Right renal pelvis (tissue), 4 donors: ENCODE measurements at regions not wholly inside any gene's neighbourhood (a gene's known extent, or its start where the extent isn't known, plus 50 kb on each side); places are given as distances from the start of the nearest gene placed in this dataset.
"Not testable (repeated sequence)": the region's sequence is repeated elsewhere in the genome, so short reads cannot be mapped to it uniquely, and the experiment has no call there.

Experiments used
- DNase-seq, 4 donors: peaks; one replicate each; pipeline ENCODE4 v3.0.0-alpha.2; 2013; ENCODE audit warnings: low read depth in 4 of 4, low spot score in 3 of 4, missing footprints in 1 of 4

DNA sequence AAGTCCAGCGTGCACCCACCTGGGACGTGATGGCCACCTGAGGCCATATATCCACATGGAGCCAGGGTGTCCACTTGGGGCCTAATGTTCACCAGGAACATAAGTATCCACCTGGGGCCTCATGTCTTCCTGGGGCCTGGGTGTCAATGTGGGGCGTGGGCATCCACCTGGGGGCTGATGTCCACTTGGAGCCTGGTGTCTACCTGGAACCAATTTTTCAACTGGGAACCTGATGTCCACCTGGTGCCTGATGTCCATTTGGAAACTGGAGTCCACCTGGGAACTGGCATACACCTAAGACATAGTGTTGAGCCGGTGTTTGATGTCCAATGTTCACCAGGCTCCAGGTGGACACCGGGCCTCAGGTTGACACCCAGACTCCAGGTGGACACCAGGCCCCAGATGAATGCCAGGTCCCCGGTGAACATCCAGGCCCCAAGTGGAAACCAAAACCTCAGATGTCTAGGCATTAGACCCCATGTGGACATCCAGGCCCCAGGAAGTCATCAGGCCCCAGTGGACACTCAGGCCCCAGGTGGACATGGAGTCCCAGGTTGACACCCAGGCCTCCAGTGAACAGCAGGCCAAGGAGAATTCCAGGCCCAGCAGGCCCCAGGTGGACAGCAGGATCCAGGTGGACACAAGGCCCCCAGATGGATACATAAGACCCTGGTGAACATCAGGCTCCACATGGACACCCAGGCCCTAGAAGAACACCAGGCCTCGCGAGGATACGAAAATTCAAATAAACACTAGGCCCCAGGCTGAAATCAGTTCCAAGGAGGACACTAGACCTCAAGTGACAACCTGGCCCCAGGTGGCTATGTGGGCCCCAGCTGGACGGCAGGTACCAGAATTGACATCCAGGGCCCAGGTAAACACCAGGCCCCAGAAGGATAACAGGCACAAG lies 56.0 kb upstream of the SEPTIN5 start:
- DNase-seq: no peak

DNA sequence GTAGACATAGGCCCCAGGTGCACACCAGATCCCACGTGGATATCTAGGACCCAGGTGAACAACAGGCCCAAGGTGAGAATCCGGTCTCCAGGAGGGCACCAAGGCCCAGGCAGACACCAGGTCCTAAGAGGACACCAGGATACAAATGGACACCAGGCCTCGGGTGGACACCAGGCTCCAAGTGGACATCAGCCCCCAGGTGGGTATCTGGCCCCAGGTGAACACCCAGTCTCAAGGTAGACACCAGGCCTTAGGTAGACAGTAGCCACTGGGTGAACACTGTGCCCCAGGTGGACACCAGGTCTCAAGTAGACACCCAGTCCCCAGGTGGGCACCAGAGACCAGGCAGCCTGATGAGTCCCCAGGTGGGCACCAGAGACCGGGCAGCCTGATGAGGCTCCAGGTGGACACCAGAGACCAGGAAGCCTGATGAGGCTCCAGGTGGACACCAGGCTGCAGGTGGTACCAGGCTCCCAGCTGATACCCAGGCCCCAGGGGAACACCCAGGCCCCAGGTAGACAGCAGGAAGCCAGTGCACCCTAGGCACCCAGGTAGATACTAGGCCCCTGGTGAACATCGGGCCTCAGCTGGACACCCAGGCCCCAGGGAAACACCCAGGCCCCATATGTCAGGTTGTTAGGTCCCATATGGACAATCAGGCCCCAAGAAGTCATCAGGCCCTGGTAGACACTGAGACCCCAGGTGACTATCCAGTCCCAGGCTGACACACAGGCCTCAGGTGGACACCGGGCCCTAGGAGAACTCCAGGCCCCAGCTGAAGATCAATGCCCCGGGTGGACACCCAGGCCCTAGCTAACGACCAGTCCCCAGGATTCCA lies 55.1 kb upstream of the SEPTIN5 start:
- no peak for DNase-seq

DNA sequence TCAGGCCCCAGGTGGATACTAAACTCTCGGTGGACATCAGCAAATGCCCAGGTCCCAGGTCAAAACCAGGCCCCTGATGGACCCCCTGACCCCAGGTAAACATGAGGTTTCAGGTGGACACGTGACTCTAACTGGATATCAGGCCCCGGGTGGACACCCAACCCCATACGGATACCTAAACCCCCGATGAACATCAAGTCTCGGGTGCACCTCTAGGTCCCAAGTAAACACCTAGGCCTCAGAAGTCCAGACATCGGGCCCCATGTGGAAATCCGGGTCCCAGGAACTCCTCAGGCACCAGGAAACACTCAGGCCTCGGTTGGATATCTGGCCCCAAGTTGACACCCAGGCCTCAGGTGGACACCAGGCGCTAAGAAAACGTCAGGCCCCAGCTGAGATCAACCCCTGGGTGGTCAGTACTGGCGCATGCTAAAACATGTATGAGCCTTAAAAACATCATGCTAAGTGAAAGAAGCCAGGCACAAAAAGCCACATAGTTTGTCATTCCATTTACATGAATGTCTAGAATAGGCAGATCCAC lies 54.4 kb upstream of the SEPTIN5 start:
- DNase-seq: no peak

DNA sequence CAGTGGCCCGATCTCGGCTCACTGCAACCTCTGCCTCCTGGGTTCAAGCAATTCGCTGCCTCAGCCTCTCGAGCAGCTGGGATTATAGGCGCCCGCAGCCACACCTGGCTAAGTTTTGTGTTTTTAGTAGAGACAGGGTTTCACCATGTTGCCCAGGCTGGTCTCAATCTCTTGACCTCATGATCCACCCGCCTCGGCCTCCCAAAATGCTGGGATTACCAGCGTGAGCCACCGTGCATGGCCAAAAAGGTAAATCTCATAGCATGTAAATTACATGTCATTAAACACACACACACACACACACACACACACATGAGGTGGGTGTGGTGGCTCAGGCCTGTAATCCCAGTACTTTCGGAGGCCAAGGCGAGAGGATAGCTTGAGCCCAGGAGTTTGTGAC lies 53.7 kb upstream of the SEPTIN5 start:
- DNase-seq: not testable (repeated sequence)

DNA sequence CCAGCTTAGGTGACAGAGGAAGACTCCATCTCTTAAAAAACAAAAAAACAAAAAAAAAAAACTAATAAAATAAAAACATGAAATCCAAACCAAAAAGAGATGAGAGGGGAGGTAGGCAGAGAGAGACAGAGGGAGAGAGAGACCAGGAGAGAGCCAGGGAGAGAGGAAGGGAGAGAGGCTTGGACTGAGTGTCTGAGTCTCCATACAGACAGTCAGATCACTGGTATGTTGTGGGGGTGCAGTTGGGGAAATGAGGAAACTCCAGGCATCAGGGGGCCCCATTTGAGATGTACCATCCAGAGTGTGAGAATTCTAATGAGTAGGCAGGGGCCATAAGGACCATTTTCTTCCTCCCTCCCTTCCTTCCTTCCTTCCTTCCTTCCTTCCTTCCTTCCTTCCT lies 53.1 kb upstream of the SEPTIN5 start:
- DNase-seq: no peak

DNA sequence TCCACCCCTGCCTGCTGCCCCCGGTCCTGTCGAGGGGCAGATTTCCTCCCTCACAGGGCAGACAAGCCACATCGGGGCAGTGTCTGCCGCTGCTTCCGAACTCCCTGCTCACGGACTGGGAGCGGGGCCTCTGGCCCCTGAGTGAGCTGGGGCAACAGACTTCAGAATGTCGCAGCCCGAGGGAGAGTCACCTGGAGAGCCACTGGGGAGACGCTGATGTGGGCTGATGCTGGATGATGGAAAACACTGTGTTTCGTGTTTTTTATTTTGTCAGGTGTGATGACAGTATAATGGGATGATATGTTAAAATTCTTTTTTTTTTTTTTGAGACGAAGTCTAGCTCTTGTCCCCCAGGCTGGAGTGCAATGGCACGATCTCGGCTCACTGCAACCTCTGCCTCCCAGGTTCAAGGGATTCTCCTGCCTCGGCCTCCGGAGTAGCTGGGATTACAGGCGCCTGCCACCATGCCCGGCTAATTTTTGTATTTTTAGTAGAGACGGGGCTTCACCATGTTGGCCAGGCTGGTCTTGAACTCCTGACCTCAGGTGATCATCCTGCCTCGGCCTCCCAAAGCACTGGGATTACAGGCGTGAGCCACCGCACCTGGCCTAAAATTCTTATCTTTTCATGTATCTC lies 52.1 kb upstream of the SEPTIN5 start:
- DNase-seq: not testable (repeated sequence)

DNA sequence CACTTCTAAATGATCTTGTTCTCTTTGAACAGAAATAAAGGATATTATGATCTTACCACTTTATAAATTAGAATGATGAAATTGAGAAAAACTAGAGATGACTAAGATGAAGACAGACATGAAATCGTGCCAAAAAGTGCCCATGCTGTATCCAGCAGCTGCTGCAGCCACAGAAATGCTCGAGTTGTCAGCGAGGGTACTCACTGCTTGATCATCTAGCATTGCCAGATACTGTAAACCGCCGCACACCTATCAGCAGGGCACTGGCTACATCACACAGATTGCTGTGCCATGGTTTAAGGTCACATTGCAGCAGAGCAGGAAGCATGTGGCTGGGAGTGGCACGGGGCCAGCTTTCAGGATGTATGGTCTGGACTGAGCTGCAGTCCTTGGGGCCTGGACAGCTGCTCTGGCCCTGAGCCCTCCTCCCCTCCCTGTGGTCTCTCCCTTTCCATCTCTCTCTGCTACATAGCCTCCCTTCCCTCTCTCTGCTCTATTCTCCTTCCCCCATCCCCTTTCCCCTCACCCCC lies 51.0 kb upstream of the SEPTIN5 start:
- no peak for DNase-seq

DNA sequence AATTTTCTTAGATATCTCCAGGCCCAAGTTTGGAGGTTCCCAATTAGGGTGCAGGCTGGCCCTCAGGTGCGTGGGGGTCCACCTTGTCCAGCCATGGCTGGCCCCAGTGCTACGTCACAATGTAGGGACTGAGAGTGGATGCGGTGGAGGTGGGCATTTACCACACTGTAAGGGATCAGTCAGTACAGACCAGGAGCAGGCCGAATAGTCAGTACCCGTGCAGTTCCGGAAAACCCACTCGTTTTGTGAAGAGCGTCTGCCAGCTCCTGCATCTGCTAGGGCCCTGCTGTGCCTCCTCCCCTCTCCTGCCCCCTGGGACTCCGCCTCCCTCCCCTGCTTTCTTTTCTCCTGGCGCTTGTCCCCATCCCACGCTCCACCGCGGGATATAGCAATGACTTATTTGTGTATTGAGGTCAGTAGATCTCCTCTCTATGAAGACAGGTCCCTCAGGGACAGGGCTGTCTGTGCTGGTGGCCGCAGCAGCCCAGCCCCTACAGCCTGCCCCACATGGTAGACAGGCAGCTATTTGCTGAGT lies 50.4 kb upstream of the SEPTIN5 start:
- DNase-seq: peak in 2 of 4 donors; percentile 40 to 41

DNA sequence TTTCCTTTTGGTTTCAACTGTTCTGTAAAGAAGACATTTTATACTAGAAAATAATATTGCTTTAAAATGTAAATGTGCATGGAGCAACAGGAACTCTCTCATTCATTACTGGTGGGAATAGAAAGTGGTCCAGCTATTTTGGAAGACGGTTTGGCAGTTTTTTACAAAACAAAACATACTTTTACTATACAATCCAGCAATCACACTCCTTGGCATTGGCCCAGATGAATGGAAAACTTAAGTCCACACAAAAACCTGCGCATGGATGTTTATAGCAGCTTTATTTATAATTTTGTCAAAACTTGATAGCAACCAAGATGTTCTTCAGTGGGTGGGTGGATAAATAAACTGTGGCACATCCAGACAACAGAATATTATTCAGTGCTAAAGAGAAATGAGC lies 49.9 kb upstream of the SEPTIN5 start:
- DNase-seq: no peak
